ENCODE measurements at regions not wholly inside any gene's neighbourhood (a gene's known extent, or its start where the extent isn't known, plus 50 kb on each side); places are given as distances from the start of the nearest gene placed in this dataset.

- no peak for DNase-seq (ENCODE audit: low spot score in 2 of 2)
- H3K9me3 ChIP-seq = no peaks in the 10 kb centered on the region
- H3K27me3 ChIP-seq (ENCODE audit: low read depth) = no peaks in the 10 kb centered on the region
- H3K36me3 ChIP-seq (replicated peaks) = no peaks in the 10 kb centered on the region
- in situ Hi-C loops (cut with MboI; ENCODE audit: low sequenced_read_pairs) = no loop called here
- peaks cover 5% of the 10 kb centered on the region for H3K4me1 ChIP-seq
- no peak overlapping the region for H3K4me3 ChIP-seq
Measured at GRCh38 chr1:82264802-82265201, 464.1 kb downstream of the ADGRL2 start.

- H3K27me3 ChIP-seq (ENCODE audit: low read depth) = no peaks in the 10 kb centered on the region
- in situ Hi-C loops (cut with MboI; ENCODE audit: low sequenced_read_pairs) = no loop called here
- peak in 1 of 2 experiments; percentile 18 for DNase-seq (ENCODE audit: low spot score in 2 of 2)
- H3K36me3 ChIP-seq (replicated peaks) = no peaks in the 10 kb centered on the region
- H3K4me3 ChIP-seq = no peak overlapping the region
- no peaks in the 10 kb centered on the region for H3K9me3 ChIP-seq
- peaks cover 5% of the 10 kb centered on the region for H3K4me1 ChIP-seq
Measured at GRCh38 chr1:82263396-82263795, 462.7 kb downstream of the ADGRL2 start.

GRCh38 chr1:82260666-82261065, 459.9 kb downstream of the ADGRL2 start:
- Histone ChIP-seq H3K4me1 (peaks cover 5% of the 10 kb centered on the region), H3K27me3 (ENCODE audit: low read depth) (no peaks in the 10 kb centered on the region), H3K4me3 (no peak overlapping the region), H3K36me3 (replicated peaks) (no peaks in the 10 kb centered on the region), H3K9me3 (no peaks in the 10 kb centered on the region)
- no peak for DNase-seq (ENCODE audit: low spot score in 2 of 2)
- in situ Hi-C loops (cut with MboI; ENCODE audit: low sequenced_read_pairs) = no loop called here

GRCh38 chr1:82260051-82260450, 459.3 kb downstream of the ADGRL2 start:
- no peaks in the 10 kb centered on the region for H3K9me3 ChIP-seq
- no peak for DNase-seq (ENCODE audit: low spot score in 2 of 2)
- no peak overlapping the region for H3K4me3 ChIP-seq
- H3K4me1 ChIP-seq = peaks cover 5% of the 10 kb centered on the region
- in situ Hi-C loops (cut with MboI; ENCODE audit: low sequenced_read_pairs) = no loop called here
- no peaks in the 10 kb centered on the region for H3K36me3 ChIP-seq (replicated peaks)
- no peaks in the 10 kb centered on the region for H3K27me3 ChIP-seq (ENCODE audit: low read depth)

GRCh38 chr1:82258887-82259286, 458.2 kb downstream of the ADGRL2 start:
- in situ Hi-C loops (cut with MboI; ENCODE audit: low sequenced_read_pairs) = no loop called here
- Histone ChIP-seq H3K4me1 (peaks cover 5% of the 10 kb centered on the region), H3K27me3 (ENCODE audit: low read depth) (no peaks in the 10 kb centered on the region), H3K9me3 (no peaks in the 10 kb centered on the region), H3K4me3 (no peak overlapping the region), H3K36me3 (replicated peaks) (no peaks in the 10 kb centered on the region)
- DNase-seq (ENCODE audit: low spot score in 2 of 2) = no peak

- in situ Hi-C loops (cut with MboI; ENCODE audit: low sequenced_read_pairs) = no loop called here
- peaks cover 5% of the 10 kb centered on the region; the same call in 1 of the 2 replicates for H3K9me3 ChIP-seq
- H3K27me3 ChIP-seq (ENCODE audit: low read depth) = no peaks in the 10 kb centered on the region
- DNase-seq (ENCODE audit: low spot score in 2 of 2) = no peak
- no peaks in the 10 kb centered on the region for H3K4me1 ChIP-seq
- no peak overlapping the region for H3K4me3 ChIP-seq
- no peaks in the 10 kb centered on the region for H3K36me3 ChIP-seq (replicated peaks)
Measured at GRCh38 chr1:82246050-82246449, 445.3 kb downstream of the ADGRL2 start.

GRCh38 chr1:82245345-82246014, 444.7 kb downstream of the ADGRL2 start:
- no peak for DNase-seq (ENCODE audit: low spot score in 2 of 2)
- H3K4me1 ChIP-seq = no peaks in the 10 kb centered on the region
- H3K9me3 ChIP-seq = peaks cover 5% of the 10 kb centered on the region; the same call in 1 of the 2 replicates
- no peaks in the 10 kb centered on the region for H3K27me3 ChIP-seq (ENCODE audit: low read depth)
- in situ Hi-C loops (cut with MboI; ENCODE audit: low sequenced_read_pairs) = no loop called here
- H3K36me3 ChIP-seq (replicated peaks) = no peaks in the 10 kb centered on the region
- no peak overlapping the region for H3K4me3 ChIP-seq

GRCh38 chr1:82240571-82240970, 439.8 kb downstream of the ADGRL2 start:
- Histone ChIP-seq H3K4me1 (no peaks in the 10 kb centered on the region), H3K4me3 (no peak overlapping the region), H3K27me3 (ENCODE audit: low read depth) (no peaks in the 10 kb centered on the region), H3K9me3 (peaks cover 5% of the 10 kb centered on the region; the same call in 1 of the 2 replicates), H3K36me3 (replicated peaks) (no peaks in the 10 kb centered on the region)
- no peak for DNase-seq (ENCODE audit: low spot score in 2 of 2)
- in situ Hi-C loops (cut with MboI; ENCODE audit: low sequenced_read_pairs) = no loop called here

GRCh38 chr1:82230667-82231066, 429.9 kb downstream of the ADGRL2 start:
- in situ Hi-C loops (cut with MboI; ENCODE audit: low sequenced_read_pairs) = no loop called here
- no peak overlapping the region for H3K4me3 ChIP-seq

GRCh38 chr1:82227306-82228095, 426.8 kb downstream of the ADGRL2 start:
- DNase-seq (ENCODE audit: low spot score in 2 of 2) = peak; percentile 20 to 49
- Histone ChIP-seq H3K4me3 (no peak overlapping the region), H3K27me3 (ENCODE audit: low read depth) (no peaks in the 10 kb centered on the region), H3K36me3 (replicated peaks) (no peaks in the 10 kb centered on the region), H3K4me1 (peaks cover 25% of the 10 kb centered on the region), H3K9me3 (no peaks in the 10 kb centered on the region)
- in situ Hi-C loops (cut with MboI; ENCODE audit: low sequenced_read_pairs) = no loop called here

More at GRCh38 chr1:82230667-82231066, 429.9 kb downstream of the ADGRL2 start:
- H3K27me3 ChIP-seq (ENCODE audit: low read depth) = no peaks in the 10 kb centered on the region
- peaks cover 23% of the 10 kb centered on the region for H3K4me1 ChIP-seq
- H3K9me3 ChIP-seq = no peaks in the 10 kb centered on the region
- DNase-seq (ENCODE audit: low spot score in 2 of 2) = no peak
- H3K36me3 ChIP-seq (replicated peaks) = no peaks in the 10 kb centered on the region

- Histone ChIP-seq H3K9me3 (no peaks in the 10 kb centered on the region), H3K36me3 (replicated peaks) (no peaks in the 10 kb centered on the region), H3K27me3 (ENCODE audit: low read depth) (no peaks in the 10 kb centered on the region), H3K4me1 (peaks cover 25% of the 10 kb centered on the region), H3K4me3 (no peak overlapping the region)
- in situ Hi-C loops (cut with MboI; ENCODE audit: low sequenced_read_pairs) = no loop called here
- DNase-seq (ENCODE audit: low spot score in 2 of 2) = peak; percentile 59 to 92
Measured at GRCh38 chr1:82226186-82226505, 425.4 kb downstream of the ADGRL2 start.

- H3K4me1 ChIP-seq = peaks cover 25% of the 10 kb centered on the region
- H3K4me3 ChIP-seq = no peak overlapping the region
- in situ Hi-C loops (cut with MboI; ENCODE audit: low sequenced_read_pairs) = no loop called here
- H3K9me3 ChIP-seq = no peaks in the 10 kb centered on the region
- no peaks in the 10 kb centered on the region for H3K27me3 ChIP-seq (ENCODE audit: low read depth)
- H3K36me3 ChIP-seq (replicated peaks) = no peaks in the 10 kb centered on the region
- DNase-seq (ENCODE audit: low spot score in 2 of 2) = no peak
Measured at GRCh38 chr1:82225421-82226185, 424.9 kb downstream of the ADGRL2 start.

- Histone ChIP-seq H3K9me3 (no peaks in the 10 kb centered on the region), H3K36me3 (replicated peaks) (no peaks in the 10 kb centered on the region), H3K27me3 (ENCODE audit: low read depth) (no peaks in the 10 kb centered on the region), H3K4me3 (no peak overlapping the region), H3K4me1 (peaks cover 29% of the 10 kb centered on the region)
- no peak for DNase-seq (ENCODE audit: low spot score in 2 of 2)
- in situ Hi-C loops (cut with MboI; ENCODE audit: low sequenced_read_pairs) = no loop called here
Measured at GRCh38 chr1:82223091-82223490, 422.4 kb downstream of the ADGRL2 start.

GRCh38 chr1:82221721-82222120, 421.0 kb downstream of the ADGRL2 start:
- no peaks in the 10 kb centered on the region for H3K36me3 ChIP-seq (replicated peaks)
- peaks cover 16% of the 10 kb centered on the region for H3K4me1 ChIP-seq
- in situ Hi-C loops (cut with MboI; ENCODE audit: low sequenced_read_pairs) = no loop called here
- H3K27me3 ChIP-seq (ENCODE audit: low read depth) = no peaks in the 10 kb centered on the region
- H3K4me3 ChIP-seq = no peak overlapping the region
- DNase-seq (ENCODE audit: low spot score in 2 of 2) = no peak
- H3K9me3 ChIP-seq = no peaks in the 10 kb centered on the region
